Loucy (cell line): ENCODE measurements at regions not wholly inside any gene's neighbourhood (a gene's known extent, or its start where the extent isn't known, plus 50 kb on each side); places are given as distances from the start of the nearest gene placed in this dataset.

ENCODE experiments used
- H2AFZ ChIP-seq: fragments of 200-600 bp; sonication (generic); 2 replicates; pipeline ENCODE4 v1.6.0; 2016; ENCODE audit warnings: antibody characterized with exemption, mild to moderate bottlenecking, low read length, moderate library complexity
- H3F3A ChIP-seq: fragments of 200-600 bp; 2 replicates; pipeline ENCODE4 v1.6.0; 2016; ENCODE audit warnings: antibody characterized with exemption, low read depth, mild to moderate bottlenecking
- H3K27me3 ChIP-seq: fragments of 200-600 bp; sonication (generic); 2 replicates; pipeline ENCODE4 v1.6.1; 2014; ENCODE audit warnings: low read length, mild to moderate bottlenecking; ENCODE audit not compliant: insufficient read depth, poor library complexity, severe bottlenecking
- H3K36me3 ChIP-seq: fragments of 200-600 bp; sonication (generic); 2 replicates; pipeline ENCODE4 v1.6.1; 2016; ENCODE audit warnings: low read length; ENCODE audit not compliant: insufficient read depth
- H3K4me1 ChIP-seq: fragments of 200-600 bp; sonication (generic); 2 replicates; pipeline ENCODE4 v1.5.1; 2014; ENCODE audit warnings: low read length, mild to moderate bottlenecking; ENCODE audit not compliant: insufficient read depth, poor library complexity, severe bottlenecking
- H3K4me2 ChIP-seq: fragments of 200-600 bp; sonication (generic); 2 replicates; pipeline ENCODE4 v1.6.0; 2014; ENCODE audit warnings: antibody characterized with exemption, low read length, low read depth, mild to moderate bottlenecking; ENCODE audit not compliant: poor library complexity, severe bottlenecking
- H3K4me3 ChIP-seq: fragments of 200-600 bp; sonication (generic); 2 replicates; pipeline ENCODE4 v1.5.1; 2014; ENCODE audit warnings: low read length, mild to moderate bottlenecking, mixed read lengths; ENCODE audit not compliant: poor library complexity, severe bottlenecking
- H3K79me2 ChIP-seq: fragments of 200-600 bp; sonication (generic); 2 replicates; pipeline ENCODE4 v1.6.1; 2014; ENCODE audit warnings: low read length; ENCODE audit not compliant: insufficient read depth
- H3K9ac ChIP-seq: fragments of 200-600 bp; sonication (generic); 2 replicates; pipeline ENCODE4 v1.6.0; 2014; ENCODE audit warnings: mild to moderate bottlenecking, low read depth, low read length, moderate library complexity; ENCODE audit not compliant: poor library complexity, severe bottlenecking
- H3K9me2 ChIP-seq: fragments of 200-600 bp; sonication (generic); replicated peaks from 2 replicates; pipeline ENCODE4 v1.6.1; 2016; ENCODE audit warnings: low read depth, low read length, mixed read lengths
- H3K9me3 ChIP-seq: fragments of 200-600 bp; sonication (generic); 2 replicates; pipeline ENCODE4 v1.6.1; 2014; ENCODE audit warnings: mild to moderate bottlenecking, antibody characterized with exemption, low read length, low read depth; ENCODE audit not compliant: insufficient read depth
- H4K20me1 ChIP-seq: fragments of 200-600 bp; sonication (generic); 2 replicates; pipeline ENCODE4 v1.6.0; 2014; ENCODE audit warnings: antibody characterized with exemption, low read length, mild to moderate bottlenecking; ENCODE audit not compliant: insufficient read depth, poor library complexity, severe bottlenecking
- EZH2phosphoT487 ChIP-seq: fragments of 200-600 bp; IDR thresholded peaks from 2 replicates; pipeline ENCODE4 v1.6.1; 2018; ENCODE audit warnings: antibody characterized with exemption, mild to moderate bottlenecking, moderate library complexity, borderline replicate concordance
- TF ChIP-seq, protein P1 (sequence below): fragments of 200-600 bp; sonication (generic); conservative IDR thresholded peaks from 2 replicates; pipeline ENCODE4 v1.5.1; 2014; ENCODE audit warnings: mild to moderate bottlenecking, antibody characterized with exemption, low read length

DNA sequence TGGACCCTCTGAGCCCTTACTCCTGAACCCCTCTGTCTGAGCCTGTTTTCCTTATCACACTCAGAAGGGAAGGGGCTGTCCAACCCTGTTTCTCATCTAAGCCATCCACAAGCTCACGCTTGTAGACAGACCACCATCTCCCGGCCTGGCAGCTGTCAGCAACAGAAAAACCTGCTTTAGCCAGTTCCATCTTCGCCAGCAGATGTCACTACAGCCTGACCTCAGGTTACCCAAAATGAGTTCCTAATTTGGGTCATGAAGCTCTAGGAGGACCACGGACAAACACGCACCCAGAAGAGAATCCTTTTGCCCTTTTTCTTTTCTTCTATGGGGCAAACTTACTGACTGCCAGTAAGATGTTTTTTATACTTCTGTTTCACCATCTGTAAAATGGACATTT is 445.4 kb downstream of the BCOR start:
- H2AFZ ChIP-seq = no peak overlapping the region
- H3K4me3 ChIP-seq = no peak overlapping the region
- no peaks in the 10 kb centered on the region for H3K36me3 ChIP-seq
- no peaks in the 10 kb centered on the region for H3K9me3 ChIP-seq
- no peaks in the 10 kb centered on the region for H4K20me1 ChIP-seq
- TF ChIP-seq, protein P1, sequence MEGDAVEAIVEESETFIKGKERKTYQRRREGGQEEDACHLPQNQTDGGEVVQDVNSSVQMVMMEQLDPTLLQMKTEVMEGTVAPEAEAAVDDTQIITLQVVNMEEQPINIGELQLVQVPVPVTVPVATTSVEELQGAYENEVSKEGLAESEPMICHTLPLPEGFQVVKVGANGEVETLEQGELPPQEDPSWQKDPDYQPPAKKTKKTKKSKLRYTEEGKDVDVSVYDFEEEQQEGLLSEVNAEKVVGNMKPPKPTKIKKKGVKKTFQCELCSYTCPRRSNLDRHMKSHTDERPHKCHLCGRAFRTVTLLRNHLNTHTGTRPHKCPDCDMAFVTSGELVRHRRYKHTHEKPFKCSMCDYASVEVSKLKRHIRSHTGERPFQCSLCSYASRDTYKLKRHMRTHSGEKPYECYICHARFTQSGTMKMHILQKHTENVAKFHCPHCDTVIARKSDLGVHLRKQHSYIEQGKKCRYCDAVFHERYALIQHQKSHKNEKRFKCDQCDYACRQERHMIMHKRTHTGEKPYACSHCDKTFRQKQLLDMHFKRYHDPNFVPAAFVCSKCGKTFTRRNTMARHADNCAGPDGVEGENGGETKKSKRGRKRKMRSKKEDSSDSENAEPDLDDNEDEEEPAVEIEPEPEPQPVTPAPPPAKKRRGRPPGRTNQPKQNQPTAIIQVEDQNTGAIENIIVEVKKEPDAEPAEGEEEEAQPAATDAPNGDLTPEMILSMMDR = peak; percentile 53
- TF ChIP-seq EZH2phosphoT487 = no peak
- no peaks in the 10 kb centered on the region for H3K79me2 ChIP-seq
- H3K9ac ChIP-seq = no peak overlapping the region
- H3K4me2 ChIP-seq = no peak overlapping the region
- H3K27me3 ChIP-seq = no peaks in the 10 kb centered on the region
- H3K4me1 ChIP-seq = no peaks in the 10 kb centered on the region
- H3F3A ChIP-seq = no peaks in the 10 kb centered on the region
- no peaks in the 10 kb centered on the region for H3K9me2 ChIP-seq

DNA sequence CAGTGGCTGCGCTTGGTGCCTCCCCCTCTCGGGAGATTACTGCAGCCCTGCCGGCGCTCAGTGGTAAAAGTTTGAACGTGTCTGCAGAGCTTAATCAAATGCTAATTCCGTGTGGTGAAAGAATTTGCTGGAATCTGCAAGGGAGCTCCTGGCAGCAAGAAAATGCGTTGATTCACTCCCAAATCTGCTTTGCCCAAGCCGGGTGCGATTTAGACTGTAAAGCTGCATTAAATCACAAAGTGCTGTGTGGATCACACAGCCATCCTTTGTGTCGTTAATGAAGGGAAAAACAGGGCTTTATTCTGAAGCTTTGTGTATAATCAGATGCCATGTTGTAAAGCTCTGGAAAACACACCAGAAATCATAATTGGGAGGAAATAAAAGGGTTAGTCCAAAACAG is 444.1 kb downstream of the BCOR start:
- Histone ChIP-seq H3K4me1 (no peaks in the 10 kb centered on the region), H3K9ac (no peak overlapping the region), H3K4me3 (no peak overlapping the region)

DNA sequence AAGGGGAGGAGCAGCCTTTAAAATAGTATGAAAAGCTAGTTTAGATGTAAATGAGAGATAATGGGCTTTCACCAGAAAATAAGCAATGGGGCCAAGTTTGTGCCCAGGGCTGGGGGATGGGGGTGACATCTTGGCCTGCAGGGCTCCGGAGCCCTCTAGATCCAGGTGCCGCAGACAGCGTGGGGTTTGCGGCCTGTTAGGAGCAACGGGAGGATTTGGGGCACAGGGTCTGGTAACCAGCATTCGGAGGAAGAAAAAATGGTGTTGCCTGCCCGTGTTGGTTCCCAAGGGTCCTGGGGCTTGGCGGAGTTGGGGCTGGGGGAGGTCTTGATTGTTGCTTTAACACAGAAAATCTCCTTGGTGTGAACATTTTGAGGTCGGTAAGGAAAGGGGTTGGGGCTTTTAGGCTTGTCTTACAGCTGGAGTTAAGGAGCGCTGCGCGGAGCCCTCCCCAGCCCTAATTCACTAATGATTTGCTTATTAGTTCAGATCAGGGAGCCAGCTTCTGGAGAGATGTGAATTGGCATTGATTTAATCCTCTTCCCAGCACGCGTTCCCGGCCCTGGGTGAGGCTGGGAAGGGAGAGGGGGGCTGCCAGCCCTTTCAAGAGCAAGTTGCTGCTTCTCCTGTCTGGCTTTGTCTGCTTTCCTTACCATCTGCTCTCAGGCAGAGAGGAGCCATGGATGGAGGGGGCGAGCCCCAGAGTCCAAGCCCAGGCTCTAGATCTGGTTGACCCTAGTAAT is 443.4 kb downstream of the BCOR start:
- H3F3A ChIP-seq = no peaks in the 10 kb centered on the region

More for the DNA sequence above, 444.1 kb downstream of the BCOR start:
- H3F3A ChIP-seq = no peaks in the 10 kb centered on the region
- no peaks in the 10 kb centered on the region for H3K9me2 ChIP-seq
- TF ChIP-seq EZH2phosphoT487 = no peak
- TF ChIP-seq, protein P1 = no peak
- H3K79me2 ChIP-seq = no peaks in the 10 kb centered on the region
- no peaks in the 10 kb centered on the region for H3K9me3 ChIP-seq
- no peaks in the 10 kb centered on the region for H3K27me3 ChIP-seq
- H2AFZ ChIP-seq = no peak overlapping the region
- no peak overlapping the region for H3K4me2 ChIP-seq
- no peaks in the 10 kb centered on the region for H4K20me1 ChIP-seq
- H3K36me3 ChIP-seq = no peaks in the 10 kb centered on the region

More for the DNA sequence above, 443.4 kb downstream of the BCOR start:
- H3K4me2 ChIP-seq = no peak overlapping the region
- no peaks in the 10 kb centered on the region for H3K79me2 ChIP-seq
- H3K4me1 ChIP-seq = no peaks in the 10 kb centered on the region
- TF ChIP-seq, protein P1 = no peak
- no peak for TF ChIP-seq EZH2phosphoT487
- H2AFZ ChIP-seq = no peak overlapping the region
- no peaks in the 10 kb centered on the region for H3K27me3 ChIP-seq
- no peaks in the 10 kb centered on the region for H3K36me3 ChIP-seq
- no peaks in the 10 kb centered on the region for H3K9me2 ChIP-seq
- H4K20me1 ChIP-seq = no peaks in the 10 kb centered on the region
- H3K4me3 ChIP-seq = no peak overlapping the region
- H3K9me3 ChIP-seq = no peaks in the 10 kb centered on the region
- no peak overlapping the region for H3K9ac ChIP-seq
